ENCODE measurements at regions not wholly inside any gene's neighbourhood (a gene's known extent, or its start where the extent isn't known, plus 50 kb on each side); places are given as distances from the start of the nearest gene placed in this dataset.

DNA sequence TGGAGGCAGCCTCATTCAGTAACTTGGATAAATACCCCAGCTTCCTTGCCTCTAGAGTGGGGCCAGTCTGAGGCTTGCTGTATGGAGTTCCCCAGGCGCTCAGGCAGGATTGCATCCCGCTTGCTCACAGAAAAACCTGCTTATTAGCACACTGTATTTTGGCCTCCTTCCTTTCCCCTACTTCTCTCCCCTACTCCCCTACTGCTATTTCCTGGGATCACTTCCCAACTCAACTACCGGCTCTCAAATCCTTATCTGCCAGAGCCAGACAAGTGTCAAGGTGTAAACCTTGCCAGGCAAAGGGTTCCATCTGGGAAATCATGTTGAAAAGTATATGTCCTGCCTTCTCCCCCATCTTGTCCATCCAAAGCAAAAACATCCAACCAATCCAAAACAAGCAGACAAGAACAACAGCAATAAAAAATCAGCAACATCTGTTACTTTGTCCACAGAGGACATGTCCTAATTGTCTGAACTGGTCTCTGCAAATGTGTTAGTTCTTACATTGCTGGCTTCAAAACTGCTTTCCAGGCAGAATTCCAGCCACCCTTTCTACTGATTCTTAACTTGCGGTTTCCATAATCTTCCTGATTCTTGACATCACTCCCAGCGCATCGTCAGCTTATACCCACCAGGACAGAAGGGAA is 164.1 kb upstream of the SEMA6A start:
- no peaks in the 10 kb centered on the region for H3K9me3 ChIP-seq (ENCODE audit: control insufficient read depth in 2 of 2, insufficient read depth in 1 of 2, low read length in 1 of 2)
- no peak overlapping the region for H3K4me3 ChIP-seq (ENCODE audit: low read length in 2 of 2)
- H3K27me3 ChIP-seq (ENCODE audit: control insufficient read depth in 2 of 2, insufficient read depth in 1 of 2, low read length in 1 of 2): no peaks in the 10 kb centered on the region
- 93% methylated on average over 6 of the region's 6 CpGs for WGBS
- H3K4me1 ChIP-seq (ENCODE audit: control insufficient read depth in 2 of 2, insufficient read depth in 2 of 2, low read length in 2 of 2): peaks cover 0 to 5% of the 10 kb centered on the region in 2 donors
- no peak overlapping the region for H3K27ac ChIP-seq (ENCODE audit: low read depth in 1 of 2, low read length in 1 of 2)
- no peak for DNase-seq (ENCODE audit: low read depth in 6 of 9, low spot score in 9 of 9)
- H3K36me3 ChIP-seq (ENCODE audit: control insufficient read depth in 2 of 2, insufficient read depth in 2 of 2, low read length in 1 of 2): no peaks in the 10 kb centered on the region

DNA sequence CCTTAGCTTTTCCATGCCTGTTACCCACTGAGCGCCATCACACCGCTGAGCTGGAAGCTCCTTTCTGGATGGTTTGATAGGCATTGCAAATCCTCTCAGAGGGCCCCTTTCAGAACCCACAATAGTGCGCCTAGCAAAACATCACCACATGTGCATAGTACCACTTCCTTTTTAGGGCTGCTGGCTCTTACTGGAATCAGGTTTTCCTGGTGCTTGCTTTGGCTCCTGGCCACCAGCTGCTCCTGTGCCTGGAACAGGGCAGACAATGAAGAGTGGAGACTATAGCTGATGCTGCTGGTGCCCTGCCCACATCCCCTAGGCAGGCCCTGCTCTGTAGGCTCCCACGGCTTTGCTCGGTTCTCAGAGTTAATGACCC is 163.6 kb upstream of the SEMA6A start:
- Histone ChIP-seq H3K36me3 (ENCODE audit: control insufficient read depth in 2 of 2, insufficient read depth in 2 of 2, low read length in 1 of 2) (no peaks in the 10 kb centered on the region), H3K4me3 (ENCODE audit: low read length in 2 of 2) (no peak overlapping the region), H3K27ac (ENCODE audit: low read depth in 1 of 2, low read length in 1 of 2) (no peak overlapping the region), H3K4me1 (ENCODE audit: control insufficient read depth in 2 of 2, insufficient read depth in 2 of 2, low read length in 2 of 2) (peaks cover 0 to 5% of the 10 kb centered on the region in 2 donors), H3K9me3 (ENCODE audit: control insufficient read depth in 2 of 2, insufficient read depth in 1 of 2, low read length in 1 of 2) (no peaks in the 10 kb centered on the region), H3K27me3 (ENCODE audit: control insufficient read depth in 2 of 2, insufficient read depth in 1 of 2, low read length in 1 of 2) (no peaks in the 10 kb centered on the region)
- DNase-seq (ENCODE audit: low read depth in 6 of 9, low spot score in 9 of 9): no peak
- 31% methylated on average over 5 of the region's 5 CpGs for WGBS

DNA sequence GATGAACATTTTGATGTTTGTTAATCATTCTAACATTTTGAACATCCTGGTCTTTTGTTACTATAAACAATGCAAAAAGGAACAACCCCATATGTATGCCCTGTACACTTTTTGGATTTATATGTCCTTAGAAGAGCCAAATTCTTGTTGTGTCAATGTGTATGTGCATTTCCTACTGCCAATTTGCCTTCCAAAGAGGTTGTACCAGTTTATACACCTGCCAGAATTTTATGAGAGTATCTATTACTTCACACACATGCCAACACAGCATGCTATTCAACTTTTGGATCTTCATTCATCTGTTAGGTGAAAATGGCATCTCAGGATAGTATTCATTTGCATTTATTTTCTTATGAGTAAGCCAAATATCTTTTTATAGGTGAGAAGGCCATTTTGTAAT is 162.0 kb upstream of the SEMA6A start:
- peaks cover 0 to 5% of the 10 kb centered on the region in 2 donors for H3K4me1 ChIP-seq (ENCODE audit: control insufficient read depth in 2 of 2, insufficient read depth in 2 of 2, low read length in 2 of 2)
- H3K27me3 ChIP-seq (ENCODE audit: control insufficient read depth in 2 of 2, insufficient read depth in 1 of 2, low read length in 1 of 2): no peaks in the 10 kb centered on the region
- H3K9me3 ChIP-seq (ENCODE audit: control insufficient read depth in 2 of 2, insufficient read depth in 1 of 2, low read length in 1 of 2): no peaks in the 10 kb centered on the region
- no peak overlapping the region for H3K4me3 ChIP-seq (ENCODE audit: low read length in 2 of 2)
- DNase-seq (ENCODE audit: low read depth in 6 of 9, low spot score in 9 of 9): no peak
- no peak overlapping the region for H3K27ac ChIP-seq (ENCODE audit: low read depth in 1 of 2, low read length in 1 of 2)
- no peaks in the 10 kb centered on the region for H3K36me3 ChIP-seq (ENCODE audit: control insufficient read depth in 2 of 2, insufficient read depth in 2 of 2, low read length in 1 of 2)

DNA sequence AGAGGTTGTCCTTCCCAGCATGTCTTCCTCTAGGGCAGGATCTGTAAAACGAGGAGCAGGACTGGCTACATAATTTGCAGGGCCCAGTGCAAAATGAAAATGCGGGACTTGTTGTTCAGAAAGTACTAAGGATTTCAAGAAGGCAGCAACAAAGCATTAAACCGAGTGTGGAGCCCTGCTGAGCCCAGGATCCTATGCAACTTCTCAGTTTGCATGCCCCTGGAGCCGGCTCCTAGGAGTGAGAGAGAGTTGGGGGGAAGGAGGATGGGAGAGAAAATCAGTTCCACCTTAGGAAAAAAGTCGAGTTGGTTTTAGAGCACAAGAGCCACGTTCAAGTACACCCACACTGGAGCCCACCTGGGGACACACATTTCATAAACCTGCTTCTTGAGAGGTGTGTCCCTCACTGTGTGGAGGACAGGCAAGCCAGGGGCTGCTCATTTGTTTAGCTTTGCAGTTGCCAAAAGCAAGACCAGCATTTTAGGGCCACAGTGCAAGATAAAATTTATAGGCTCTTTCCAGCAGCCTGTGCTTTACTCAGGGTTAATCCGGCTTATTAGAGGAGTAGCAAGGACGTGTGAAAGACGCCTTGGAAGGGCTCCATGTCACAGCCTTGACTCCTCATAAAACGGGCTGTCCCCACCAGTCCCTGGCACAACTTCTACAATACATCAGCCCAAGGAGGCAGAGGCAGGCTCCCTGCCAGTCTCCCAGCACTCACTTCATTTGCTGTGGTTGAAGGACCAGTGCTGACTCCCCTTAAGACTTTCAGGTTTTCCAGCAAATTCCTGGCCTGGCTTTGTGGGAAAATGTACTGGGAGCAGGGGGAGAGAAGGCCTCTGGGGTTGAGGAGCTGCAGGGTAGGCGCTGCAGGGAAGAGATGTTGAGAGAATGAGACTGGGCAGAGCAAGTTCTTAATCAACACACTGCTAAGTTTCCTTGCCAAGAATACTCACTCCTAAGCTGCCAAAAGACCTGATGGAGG is 159.7 kb upstream of the SEMA6A start:
- Histone ChIP-seq H3K27me3 (ENCODE audit: control insufficient read depth in 2 of 2, insufficient read depth in 1 of 2, low read length in 1 of 2) (no peaks in the 10 kb centered on the region), H3K27ac (ENCODE audit: low read depth in 1 of 2, low read length in 1 of 2) (no peak overlapping the region), H3K36me3 (ENCODE audit: control insufficient read depth in 2 of 2, insufficient read depth in 2 of 2, low read length in 1 of 2) (no peaks in the 10 kb centered on the region), H3K9me3 (ENCODE audit: control insufficient read depth in 2 of 2, insufficient read depth in 1 of 2, low read length in 1 of 2) (no peaks in the 10 kb centered on the region), H3K4me3 (ENCODE audit: low read length in 2 of 2) (no peak overlapping the region), H3K4me1 (ENCODE audit: control insufficient read depth in 2 of 2, insufficient read depth in 2 of 2, low read length in 2 of 2) (peaks cover 0 to 5% of the 10 kb centered on the region in 2 donors)
- DNase-seq (ENCODE audit: low read depth in 6 of 9, low spot score in 9 of 9): no peak
- 84% methylated on average over 11 of the region's 11 CpGs for WGBS

DNA sequence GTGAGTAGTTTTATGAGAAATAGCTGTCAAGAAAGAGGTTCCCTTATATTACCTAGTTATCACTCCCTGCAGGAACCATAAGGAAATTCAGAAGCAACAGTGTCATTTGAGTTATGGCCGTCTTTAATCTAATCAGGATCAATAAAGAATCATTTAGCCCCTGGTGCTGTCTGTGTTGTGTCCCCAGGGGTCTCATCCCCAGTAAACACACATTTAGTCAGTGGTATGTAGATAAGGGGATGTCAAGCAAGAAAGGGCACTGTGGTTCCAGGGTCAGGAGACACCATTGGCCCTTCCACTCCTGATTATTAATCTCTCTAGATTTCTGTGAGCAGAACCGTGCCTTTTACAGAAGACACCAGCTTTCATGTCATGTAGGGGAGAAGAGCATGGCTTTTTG is 158.0 kb upstream of the SEMA6A start:
- no peak for DNase-seq (ENCODE audit: low read depth in 6 of 9, low spot score in 9 of 9)
- Histone ChIP-seq H3K27me3 (ENCODE audit: control insufficient read depth in 2 of 2, insufficient read depth in 1 of 2, low read length in 1 of 2) (no peaks in the 10 kb centered on the region), H3K4me1 (ENCODE audit: control insufficient read depth in 2 of 2, insufficient read depth in 2 of 2, low read length in 2 of 2) (no peaks in the 10 kb centered on the region), H3K9me3 (ENCODE audit: control insufficient read depth in 2 of 2, insufficient read depth in 1 of 2, low read length in 1 of 2) (no peaks in the 10 kb centered on the region), H3K27ac (ENCODE audit: low read depth in 1 of 2, low read length in 1 of 2) (no peak overlapping the region), H3K36me3 (ENCODE audit: control insufficient read depth in 2 of 2, insufficient read depth in 2 of 2, low read length in 1 of 2) (no peaks in the 10 kb centered on the region), H3K4me3 (ENCODE audit: low read length in 2 of 2) (no peak overlapping the region)
- 98% methylated on average over 2 of the region's 2 CpGs for WGBS

DNA sequence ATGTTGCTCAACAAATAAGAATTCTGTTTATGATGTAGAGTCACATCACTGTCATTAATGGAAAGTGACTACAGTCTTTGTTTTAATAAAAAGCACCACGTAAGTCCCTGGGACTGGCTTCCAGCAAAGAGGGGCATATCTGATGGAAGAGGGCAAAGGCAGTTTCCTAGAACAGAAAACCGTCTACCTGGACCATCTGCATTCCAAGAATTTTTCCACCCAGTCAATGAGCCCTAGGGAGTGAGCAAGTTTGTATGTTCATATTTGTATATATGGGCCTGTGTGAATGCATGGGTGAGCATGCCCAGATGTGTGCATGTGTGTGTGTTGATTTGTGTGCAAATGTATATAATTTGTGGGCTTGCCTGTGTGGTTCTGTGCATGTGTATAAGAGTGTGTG is 156.8 kb upstream of the SEMA6A start:
- no peaks in the 10 kb centered on the region for H3K27me3 ChIP-seq (ENCODE audit: control insufficient read depth in 2 of 2, insufficient read depth in 1 of 2, low read length in 1 of 2)
- no peaks in the 10 kb centered on the region for H3K9me3 ChIP-seq (ENCODE audit: control insufficient read depth in 2 of 2, insufficient read depth in 1 of 2, low read length in 1 of 2)
- no peak overlapping the region for H3K27ac ChIP-seq (ENCODE audit: low read depth in 1 of 2, low read length in 1 of 2)
- no peaks in the 10 kb centered on the region for H3K4me1 ChIP-seq (ENCODE audit: control insufficient read depth in 2 of 2, insufficient read depth in 2 of 2, low read length in 2 of 2)
- no peaks in the 10 kb centered on the region for H3K36me3 ChIP-seq (ENCODE audit: control insufficient read depth in 2 of 2, insufficient read depth in 2 of 2, low read length in 1 of 2)
- H3K4me3 ChIP-seq (ENCODE audit: low read length in 2 of 2): no peak overlapping the region
- 88% methylated on average over 2 of the region's 2 CpGs for WGBS
- DNase-seq (ENCODE audit: low read depth in 6 of 9, low spot score in 9 of 9): no peak

DNA sequence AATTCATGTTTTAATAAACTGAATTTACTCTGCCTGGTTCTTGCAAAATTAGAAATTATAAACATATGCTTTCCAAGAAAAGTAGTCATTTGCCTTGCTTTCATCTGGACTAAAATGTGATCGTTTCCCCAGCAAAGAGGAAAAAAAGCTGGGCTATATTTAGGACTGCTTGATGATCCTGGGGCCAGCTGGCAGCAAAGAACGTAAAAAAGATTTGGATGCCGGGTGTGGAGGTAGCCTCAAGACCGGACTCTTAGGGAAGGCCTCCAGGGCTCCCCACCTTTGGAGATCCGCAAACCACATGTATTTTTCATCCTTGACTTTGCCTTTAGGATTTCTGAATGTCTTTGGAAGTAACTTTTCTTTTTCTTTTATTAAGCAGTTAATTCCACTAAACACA is 156.1 kb upstream of the SEMA6A start:
- Histone ChIP-seq H3K9me3 (ENCODE audit: control insufficient read depth in 2 of 2, insufficient read depth in 1 of 2, low read length in 1 of 2) (no peaks in the 10 kb centered on the region), H3K4me3 (ENCODE audit: low read length in 2 of 2) (no peak overlapping the region), H3K27me3 (ENCODE audit: control insufficient read depth in 2 of 2, insufficient read depth in 1 of 2, low read length in 1 of 2) (no peaks in the 10 kb centered on the region), H3K4me1 (ENCODE audit: control insufficient read depth in 2 of 2, insufficient read depth in 2 of 2, low read length in 2 of 2) (no peaks in the 10 kb centered on the region), H3K27ac (ENCODE audit: low read depth in 1 of 2, low read length in 1 of 2) (no peak overlapping the region), H3K36me3 (ENCODE audit: control insufficient read depth in 2 of 2, insufficient read depth in 2 of 2, low read length in 1 of 2) (no peaks in the 10 kb centered on the region)
- WGBS: 93% methylated on average over 5 of the region's 5 CpGs
- no peak for DNase-seq (ENCODE audit: low read depth in 6 of 9, low spot score in 9 of 9)

DNA sequence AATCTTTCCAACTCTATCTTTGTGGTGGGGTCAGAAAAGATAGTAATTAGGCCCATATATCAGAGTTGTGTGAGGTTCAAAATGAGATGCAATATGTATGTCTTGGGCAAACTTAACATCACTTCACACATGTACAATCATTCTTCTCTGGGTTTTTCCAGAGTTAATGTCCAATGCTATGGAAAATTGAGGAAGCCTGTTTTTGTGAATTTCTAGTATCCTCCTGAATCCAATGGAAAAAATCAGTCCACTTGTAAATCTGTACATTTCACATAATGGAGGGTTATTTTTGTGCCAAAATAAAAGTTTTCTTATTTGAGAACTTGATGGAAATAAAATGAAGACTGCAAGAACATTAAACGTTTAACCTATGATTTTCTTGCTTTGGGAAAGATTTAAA is 155.6 kb upstream of the SEMA6A start:
- no peaks in the 10 kb centered on the region for H3K4me1 ChIP-seq (ENCODE audit: control insufficient read depth in 2 of 2, insufficient read depth in 2 of 2, low read length in 2 of 2)
- no peak overlapping the region for H3K27ac ChIP-seq (ENCODE audit: low read depth in 1 of 2, low read length in 1 of 2)
- H3K36me3 ChIP-seq (ENCODE audit: control insufficient read depth in 2 of 2, insufficient read depth in 2 of 2, low read length in 1 of 2): no peaks in the 10 kb centered on the region
- H3K4me3 ChIP-seq (ENCODE audit: low read length in 2 of 2): no peak overlapping the region
- WGBS: 92% methylated on average over 1 of the region's 1 CpG
- no peaks in the 10 kb centered on the region for H3K9me3 ChIP-seq (ENCODE audit: control insufficient read depth in 2 of 2, insufficient read depth in 1 of 2, low read length in 1 of 2)
- no peak for DNase-seq (ENCODE audit: low read depth in 6 of 9, low spot score in 9 of 9)
- no peaks in the 10 kb centered on the region for H3K27me3 ChIP-seq (ENCODE audit: control insufficient read depth in 2 of 2, insufficient read depth in 1 of 2, low read length in 1 of 2)

DNA sequence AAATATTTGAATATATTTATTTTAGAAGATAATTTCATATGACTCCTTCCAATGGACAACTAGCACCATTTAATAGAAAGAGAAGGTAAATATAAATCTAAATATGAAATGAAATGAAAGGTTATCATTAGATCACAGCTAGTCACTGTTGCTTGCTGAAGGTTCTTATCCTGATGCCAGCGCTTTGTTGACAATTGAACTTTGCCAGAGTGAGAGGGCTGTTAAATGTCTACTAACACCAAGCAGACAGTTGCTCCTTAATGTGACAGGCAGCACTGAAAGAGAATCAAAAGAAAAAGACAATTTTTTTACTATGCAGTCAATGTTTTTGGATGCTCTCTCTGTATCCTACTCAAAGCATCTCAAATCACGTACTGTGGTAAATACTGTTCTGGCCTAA is 152.6 kb upstream of the SEMA6A start:
- 94% methylated on average over 2 of the region's 2 CpGs for WGBS
- Histone ChIP-seq H3K27ac (ENCODE audit: low read depth in 1 of 2, low read length in 1 of 2) (no peak overlapping the region), H3K27me3 (ENCODE audit: control insufficient read depth in 2 of 2, insufficient read depth in 1 of 2, low read length in 1 of 2) (no peaks in the 10 kb centered on the region), H3K9me3 (ENCODE audit: control insufficient read depth in 2 of 2, insufficient read depth in 1 of 2, low read length in 1 of 2) (no peaks in the 10 kb centered on the region), H3K36me3 (ENCODE audit: control insufficient read depth in 2 of 2, insufficient read depth in 2 of 2, low read length in 1 of 2) (no peaks in the 10 kb centered on the region), H3K4me1 (ENCODE audit: control insufficient read depth in 2 of 2, insufficient read depth in 2 of 2, low read length in 2 of 2) (no peaks in the 10 kb centered on the region), H3K4me3 (ENCODE audit: low read length in 2 of 2) (no peak overlapping the region)
- DNase-seq (ENCODE audit: low read depth in 6 of 9, low spot score in 9 of 9): no peak

Data from thymus (tissue), 11 donors.